T-helper 17 cell (primary cell): ENCODE measurements at regions not wholly inside any gene's neighbourhood (a gene's known extent, or its start where the extent isn't known, plus 50 kb on each side); places are given as distances from the start of the nearest gene placed in this dataset.

Experiments used
- ATAC-seq: fragments of 150-1000 bp; cut with Tn5 transposase; 2 replicates; pipeline ENCODE4 v1.10.0; 2021; ENCODE audit warnings: mild to moderate bottlenecking, moderate library complexity
- DNase-seq, 3 donors: peaks; one replicate each; pipeline versions ENCODE4 v3.0.0 to v3.0.0-alpha.2; 2020 to 2021
- H3K9me3 ChIP-seq: one replicate; pipeline ENCODE4 v1.7.0; 2013; ENCODE audit warnings: low read length, mild to moderate bottlenecking; ENCODE audit not compliant: control insufficient read depth, poor library complexity, severe bottlenecking
- H3K27ac Mint-ChIP-seq: one replicate; pipeline ENCODE4 v1.8.0; 2022; ENCODE audit warnings: mild to moderate bottlenecking, moderate library complexity, mixed read lengths
- H3K27me3 Mint-ChIP-seq: one replicate; pipeline ENCODE4 v1.8.0; 2022; ENCODE audit warnings: mixed read lengths
- H3K36me3 Mint-ChIP-seq: one replicate; pipeline ENCODE4 v1.8.0; 2022; ENCODE audit warnings: low read depth, mixed read lengths
- H3K4me1 Mint-ChIP-seq: one replicate; pipeline ENCODE4 v1.8.0; 2022; ENCODE audit warnings: mild to moderate bottlenecking, mixed read lengths
- H3K4me3 Mint-ChIP-seq: one replicate; pipeline ENCODE4 v1.8.0; 2022; ENCODE audit warnings: mild to moderate bottlenecking, moderate library complexity, mixed read lengths

DNA sequence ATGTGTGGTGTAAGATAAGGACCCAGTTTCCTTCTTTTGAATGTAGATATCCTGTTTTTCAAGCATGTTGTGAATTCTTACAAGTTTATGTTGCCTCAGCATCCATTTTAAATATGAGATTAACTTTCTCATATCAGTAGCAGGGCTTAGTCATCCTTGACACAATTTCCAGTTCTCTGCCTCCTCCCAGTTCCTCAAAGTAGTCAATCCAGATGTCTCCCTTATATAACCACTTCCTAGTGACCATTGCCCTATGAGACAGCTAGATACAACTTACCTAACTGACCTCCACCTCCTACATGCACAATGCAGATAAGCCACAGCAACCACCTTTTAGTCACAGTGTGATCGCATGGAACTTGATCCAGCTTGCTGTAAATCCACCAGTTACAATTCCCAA lies 269.2 kb upstream of the ZNF521 start:
- Mint-ChIP-seq H3K4me3 (no peak overlapping the region), H3K4me1 (no peaks in the 10 kb centered on the region), H3K27ac (no peak overlapping the region), H3K36me3 (no peaks in the 10 kb centered on the region), H3K27me3 (no peaks in the 10 kb centered on the region)
- ATAC-seq (no peak), DNase-seq (no peak)
- no peaks in the 10 kb centered on the region for H3K9me3 ChIP-seq

DNA sequence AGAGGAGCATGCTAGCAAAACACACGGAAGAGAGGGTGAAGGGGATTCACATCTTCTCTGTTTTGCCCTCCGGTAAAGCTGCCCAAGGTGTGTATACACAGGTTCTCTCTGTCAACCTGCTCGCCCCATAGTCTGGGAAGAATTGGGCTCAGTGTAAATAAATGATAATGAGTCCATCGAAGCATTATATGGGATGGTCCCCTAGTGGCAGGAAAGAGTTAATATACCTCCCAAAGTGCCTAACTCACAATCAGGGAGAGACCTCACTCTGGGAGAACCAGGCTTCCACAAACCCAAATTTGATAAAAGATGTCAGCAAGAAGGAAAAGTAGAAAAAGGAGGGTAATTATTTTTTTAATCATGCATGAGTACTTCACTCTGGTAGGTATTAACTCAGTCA lies 262.2 kb upstream of the ZNF521 start:
- ATAC-seq = no peak
- Mint-ChIP-seq H3K4me3 (no peak overlapping the region), H3K36me3 (no peaks in the 10 kb centered on the region), H3K27me3 (no peaks in the 10 kb centered on the region), H3K4me1 (no peaks in the 10 kb centered on the region), H3K27ac (no peak overlapping the region)
- H3K9me3 ChIP-seq = no peaks in the 10 kb centered on the region
- no peak for DNase-seq

- H3K36me3 Mint-ChIP-seq = no peaks in the 10 kb centered on the region
- no peaks in the 10 kb centered on the region for H3K4me1 Mint-ChIP-seq
- DNase-seq (no peak), ATAC-seq (no peak)
- no peak overlapping the region for H3K27ac Mint-ChIP-seq
- no peak overlapping the region for H3K4me3 Mint-ChIP-seq
- H3K27me3 Mint-ChIP-seq = no peaks in the 10 kb centered on the region
- H3K9me3 ChIP-seq = no peaks in the 10 kb centered on the region
Observed at GRCh38 chr18:25612466-25612865, 260.5 kb upstream of the ZNF521 start.

- H3K4me3 Mint-ChIP-seq = no peak overlapping the region
- no peaks in the 10 kb centered on the region for H3K27me3 Mint-ChIP-seq
- no peaks in the 10 kb centered on the region for H3K4me1 Mint-ChIP-seq
- H3K36me3 Mint-ChIP-seq = no peaks in the 10 kb centered on the region
- no peak for DNase-seq
- ATAC-seq = no peak
- H3K27ac Mint-ChIP-seq = no peak overlapping the region
- no peaks in the 10 kb centered on the region for H3K9me3 ChIP-seq
Observed at GRCh38 chr18:25608091-25608490, 256.1 kb upstream of the ZNF521 start.

DNA sequence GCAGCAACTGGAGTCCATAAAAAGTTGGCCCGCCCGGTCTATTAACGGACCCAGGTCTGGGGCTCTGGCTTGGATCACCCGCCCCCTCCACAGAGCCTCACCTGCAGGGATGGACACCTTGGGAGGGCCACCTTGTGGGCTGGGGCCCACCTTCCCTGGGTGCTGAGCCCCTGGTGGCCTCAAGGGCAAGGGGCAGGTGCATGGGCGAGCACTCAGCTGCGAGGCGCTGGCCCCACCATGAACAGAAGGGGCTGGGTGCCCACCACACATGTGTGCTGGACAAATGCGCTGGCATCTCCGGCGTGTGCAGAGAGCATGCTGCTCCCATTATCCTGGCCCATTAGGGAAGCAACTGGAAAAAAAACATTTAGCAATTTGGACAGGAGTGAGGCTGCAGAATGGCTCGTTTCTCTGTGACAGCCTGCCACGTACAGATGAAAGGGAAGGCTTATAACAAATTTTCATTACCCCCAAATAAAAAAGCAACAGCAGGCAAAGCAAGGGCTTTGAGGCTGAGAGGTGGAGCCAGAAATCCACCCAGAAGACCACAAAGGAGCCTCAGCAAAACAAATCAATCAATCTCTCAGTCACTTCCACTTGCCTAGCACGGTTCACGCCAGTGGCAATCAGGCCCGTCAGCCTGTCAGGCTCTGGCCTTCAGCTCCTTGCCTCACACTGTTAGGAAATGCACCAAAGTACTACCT lies 253.1 kb upstream of the ZNF521 start:
- H3K27ac Mint-ChIP-seq = no peak overlapping the region
- ATAC-seq (no peak), DNase-seq (no peak)
- peaks cover 3% of the 10 kb centered on the region for H3K9me3 ChIP-seq
- no peaks in the 10 kb centered on the region for H3K36me3 Mint-ChIP-seq
- H3K27me3 Mint-ChIP-seq = no peaks in the 10 kb centered on the region
- H3K4me3 Mint-ChIP-seq = no peak overlapping the region
- no peaks in the 10 kb centered on the region for H3K4me1 Mint-ChIP-seq

DNA sequence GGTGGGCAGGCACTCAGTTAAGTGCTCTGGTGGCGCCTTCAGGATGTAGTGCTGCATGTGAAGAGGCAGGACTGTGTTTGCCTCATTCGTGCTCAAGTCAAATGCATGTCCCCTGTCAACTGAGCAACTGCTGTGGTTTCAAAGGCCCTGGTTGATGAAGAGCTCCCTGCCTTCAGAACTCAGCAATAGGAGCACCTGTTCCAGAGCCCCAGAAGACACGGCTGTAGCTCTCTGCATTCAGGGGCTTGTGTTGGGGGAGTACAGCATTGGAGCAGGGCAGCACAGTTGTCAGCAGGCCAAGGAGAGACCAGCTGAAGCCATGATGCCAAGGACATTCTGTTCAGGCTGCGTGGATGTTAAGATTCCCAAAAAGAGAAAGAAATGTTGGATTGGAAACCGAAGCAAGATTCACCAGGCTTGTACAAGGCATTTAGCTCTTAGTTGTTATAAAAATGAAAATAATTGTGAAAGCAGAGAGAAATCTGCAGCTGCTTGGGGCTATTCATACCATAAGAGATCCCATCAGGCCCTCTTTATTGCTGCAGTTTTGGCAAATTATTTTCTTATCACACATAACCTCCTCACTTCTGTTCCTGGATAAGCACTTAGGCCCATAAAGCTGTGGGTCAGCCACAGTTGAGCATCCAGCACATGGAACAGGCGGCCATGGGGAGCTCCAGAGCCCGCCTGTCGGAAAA lies 252.4 kb upstream of the ZNF521 start:
- H3K27ac Mint-ChIP-seq = no peak overlapping the region
- H3K27me3 Mint-ChIP-seq = no peaks in the 10 kb centered on the region
- no peak for DNase-seq
- ATAC-seq = no peak
- H3K4me3 Mint-ChIP-seq = no peak overlapping the region
- no peaks in the 10 kb centered on the region for H3K4me1 Mint-ChIP-seq
- no peaks in the 10 kb centered on the region for H3K36me3 Mint-ChIP-seq
- H3K9me3 ChIP-seq = peaks cover 3% of the 10 kb centered on the region

GRCh38 chr18:25599443-25599842 lies 247.5 kb upstream of the ZNF521 start:
- DNase-seq = no peak
- H3K36me3 Mint-ChIP-seq = no peaks in the 10 kb centered on the region

GRCh38 chr18:25597476-25597875 lies 245.5 kb upstream of the ZNF521 start:
- Mint-ChIP-seq H3K27ac (no peak overlapping the region), H3K4me3 (no peak overlapping the region), H3K27me3 (no peaks in the 10 kb centered on the region), H3K4me1 (no peaks in the 10 kb centered on the region), H3K36me3 (no peaks in the 10 kb centered on the region)
- no peak for DNase-seq
- H3K9me3 ChIP-seq = peaks cover 3% of the 10 kb centered on the region
- no peak for ATAC-seq

More at GRCh38 chr18:25599443-25599842, 247.5 kb upstream of the ZNF521 start:
- peaks cover 3% of the 10 kb centered on the region for H3K9me3 ChIP-seq
- ATAC-seq = no peak
- Mint-ChIP-seq H3K27me3 (no peaks in the 10 kb centered on the region), H3K4me1 (no peaks in the 10 kb centered on the region), H3K27ac (no peak overlapping the region), H3K4me3 (no peak overlapping the region)

- no peak for DNase-seq
- no peak for ATAC-seq
- Mint-ChIP-seq H3K27ac (no peak overlapping the region), H3K4me3 (no peak overlapping the region), H3K4me1 (no peaks in the 10 kb centered on the region), H3K27me3 (no peaks in the 10 kb centered on the region), H3K36me3 (no peaks in the 10 kb centered on the region)
- no peaks in the 10 kb centered on the region for H3K9me3 ChIP-seq
Observed at GRCh38 chr18:25595274-25596060, 243.5 kb upstream of the ZNF521 start.

- Mint-ChIP-seq H3K36me3 (no peaks in the 10 kb centered on the region), H3K4me3 (no peak overlapping the region), H3K27ac (no peak overlapping the region), H3K4me1 (no peaks in the 10 kb centered on the region), H3K27me3 (no peaks in the 10 kb centered on the region)
- no peak for DNase-seq
- no peaks in the 10 kb centered on the region for H3K9me3 ChIP-seq
- no peak for ATAC-seq
Observed at GRCh38 chr18:25594351-25594750, 242.4 kb upstream of the ZNF521 start.

- no peak overlapping the region for H3K4me3 Mint-ChIP-seq
- no peaks in the 10 kb centered on the region for H3K36me3 Mint-ChIP-seq
- DNase-seq (no peak), ATAC-seq (no peak)
- no peaks in the 10 kb centered on the region for H3K9me3 ChIP-seq
- no peaks in the 10 kb centered on the region for H3K27me3 Mint-ChIP-seq
- H3K4me1 Mint-ChIP-seq = no peaks in the 10 kb centered on the region
- no peak overlapping the region for H3K27ac Mint-ChIP-seq
Observed at GRCh38 chr18:25592804-25593360, 240.9 kb upstream of the ZNF521 start.

- ATAC-seq = no peak
- H3K27me3 Mint-ChIP-seq = no peaks in the 10 kb centered on the region
- no peaks in the 10 kb centered on the region for H3K9me3 ChIP-seq
- H3K36me3 Mint-ChIP-seq = no peaks in the 10 kb centered on the region
- DNase-seq = no peak
- H3K4me3 Mint-ChIP-seq = no peak overlapping the region
- no peak overlapping the region for H3K27ac Mint-ChIP-seq
- no peaks in the 10 kb centered on the region for H3K4me1 Mint-ChIP-seq
Observed at GRCh38 chr18:25590456-25590855, 238.5 kb upstream of the ZNF521 start.

DNA sequence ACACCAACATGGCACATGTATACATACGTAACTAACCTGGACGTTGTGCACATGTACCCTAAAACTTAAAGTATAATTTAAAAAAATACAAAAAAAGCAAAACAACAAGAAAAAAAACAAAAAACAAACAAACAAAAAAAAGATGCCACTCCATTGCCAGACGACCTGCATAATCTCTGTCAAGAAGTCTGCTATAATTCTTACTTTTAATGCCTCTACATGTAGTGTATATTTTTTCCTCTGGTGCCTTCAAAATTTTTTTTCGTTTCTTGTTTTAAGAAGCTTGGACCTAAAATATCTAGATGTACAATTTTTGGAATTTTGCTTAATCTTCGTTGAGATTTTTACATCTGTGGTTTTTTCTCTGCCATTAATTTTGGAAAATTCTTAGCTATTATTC lies 235.6 kb upstream of the ZNF521 start:
- no peaks in the 10 kb centered on the region for H3K27me3 Mint-ChIP-seq
- no peak overlapping the region for H3K4me3 Mint-ChIP-seq
- H3K4me1 Mint-ChIP-seq = no peaks in the 10 kb centered on the region
- H3K36me3 Mint-ChIP-seq = no peaks in the 10 kb centered on the region
- DNase-seq = no peak
- H3K27ac Mint-ChIP-seq = no peak overlapping the region
- ATAC-seq = no peak
- H3K9me3 ChIP-seq = no peaks in the 10 kb centered on the region
